GM18505 (cell line): ENCODE measurements at regions not wholly inside any gene's neighbourhood (a gene's known extent, or its start where the extent isn't known, plus 50 kb on each side); places are given as distances from the start of the nearest gene placed in this dataset.

Experiments used
- ATAC-seq: cut with Tn5 transposase; IDR thresholded peaks from one replicate; pipeline ENCODE4 v1.9.1; 2021; ENCODE audit not compliant: unreplicated experiment
- POLR2A ChIP-seq: IDR thresholded peaks from 4 replicates; pipeline ENCODE4 v1.6.1; 2011; ENCODE audit warnings: borderline replicate concordance; ENCODE audit not compliant: insufficient read depth, insufficient read length; ENCODE audit errors: extremely low read depth

GRCh38 chr12:19932413-19932812 is 435.9 kb upstream of the PDE3A start:
- no peak for ATAC-seq
- TF ChIP-seq POLR2A, result no peak

GRCh38 chr12:19933924-19934323 is 434.4 kb upstream of the PDE3A start:
- ATAC-seq, result no peak

GRCh38 chr12:19937161-19937560 is 431.2 kb upstream of the PDE3A start:
- TF ChIP-seq POLR2A, result no peak
- no peak for ATAC-seq

More at GRCh38 chr12:19933924-19934323, 434.4 kb upstream of the PDE3A start:
- TF ChIP-seq POLR2A, result no peak

- no peak for TF ChIP-seq POLR2A
- ATAC-seq, result no peak
Observed at GRCh38 chr12:19938031-19938430, 430.3 kb upstream of the PDE3A start.

- no peak for ATAC-seq
- no peak for TF ChIP-seq POLR2A
Observed at GRCh38 chr12:19938491-19938890, 429.8 kb upstream of the PDE3A start.

GRCh38 chr12:19940267-19940666 is 428.1 kb upstream of the PDE3A start:
- ATAC-seq, result no peak
- TF ChIP-seq POLR2A, result no peak

GRCh38 chr12:19941096-19941495 is 427.2 kb upstream of the PDE3A start:
- no peak for ATAC-seq
- no peak for TF ChIP-seq POLR2A

GRCh38 chr12:19945559-19946435 is 422.5 kb upstream of the PDE3A start:
- ATAC-seq, result no peak
- no peak for TF ChIP-seq POLR2A

GRCh38 chr12:19946550-19946949 is 421.8 kb upstream of the PDE3A start:
- no peak for TF ChIP-seq POLR2A
- ATAC-seq, result no peak

GRCh38 chr12:19947344-19947743 is 421.0 kb upstream of the PDE3A start:
- no peak for ATAC-seq
- TF ChIP-seq POLR2A, result no peak

GRCh38 chr12:19951664-19952063 is 416.7 kb upstream of the PDE3A start:
- no peak for ATAC-seq
- no peak for TF ChIP-seq POLR2A

GRCh38 chr12:19953734-19954133 is 414.6 kb upstream of the PDE3A start:
- no peak for TF ChIP-seq POLR2A
- no peak for ATAC-seq

- ATAC-seq, result no peak
- no peak for TF ChIP-seq POLR2A
Observed at GRCh38 chr12:19954163-19954562, 414.2 kb upstream of the PDE3A start.

- ATAC-seq, result no peak
Observed at GRCh38 chr12:19957308-19958125, 410.8 kb upstream of the PDE3A start.

More at GRCh38 chr12:19957308-19958125, 410.8 kb upstream of the PDE3A start:
- no peak for TF ChIP-seq POLR2A
